ENCODE measurements at regions not wholly inside any gene's neighbourhood (a gene's known extent, or its start where the extent isn't known, plus 50 kb on each side); places are given as distances from the start of the nearest gene placed in this dataset.

DNA sequence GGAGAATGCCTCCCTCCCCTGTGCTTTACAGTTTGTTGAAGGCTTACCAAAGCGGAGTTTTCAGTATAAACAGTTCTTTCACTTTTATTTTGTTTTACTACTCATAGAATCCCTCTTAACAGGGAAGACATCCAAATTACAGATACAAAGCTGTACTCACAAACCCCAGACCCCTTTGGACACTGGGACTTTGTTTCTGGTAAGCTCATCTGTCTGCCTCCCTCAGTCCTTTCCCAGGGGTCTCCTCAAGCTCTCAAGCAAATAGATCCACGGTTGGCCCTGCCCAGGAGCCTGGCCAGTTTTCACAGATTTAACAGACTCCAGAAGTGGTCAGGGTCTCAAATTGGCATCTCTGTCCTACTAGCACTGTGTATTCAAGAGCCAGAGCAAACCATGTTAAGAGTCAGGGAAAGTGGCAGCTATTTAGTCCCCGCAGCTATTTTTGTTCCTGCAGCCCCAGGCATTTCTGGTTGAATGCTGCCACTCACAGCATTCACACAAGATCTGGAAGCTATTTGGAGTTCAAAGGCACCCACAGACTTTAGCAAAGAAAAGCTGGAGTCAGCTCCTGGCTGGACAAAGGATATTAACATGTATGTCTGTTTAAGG, 54.2 kb downstream of the TMEM100 start:
- DNase-seq = peak in 3 of 51 donors; percentile 1 to 5 (median 1)

GRCh38 chr17:55666806-55667205, 55.9 kb downstream of the TMEM100 start:
- no peak for DNase-seq

- peak in 1 of 51 donors; percentile 0 for DNase-seq
Observed at GRCh38 chr17:55664287-55664686, 58.4 kb downstream of the TMEM100 start.

GRCh38 chr17:55663400-55663799, 59.3 kb downstream of the TMEM100 start:
- no peak for DNase-seq

DNA sequence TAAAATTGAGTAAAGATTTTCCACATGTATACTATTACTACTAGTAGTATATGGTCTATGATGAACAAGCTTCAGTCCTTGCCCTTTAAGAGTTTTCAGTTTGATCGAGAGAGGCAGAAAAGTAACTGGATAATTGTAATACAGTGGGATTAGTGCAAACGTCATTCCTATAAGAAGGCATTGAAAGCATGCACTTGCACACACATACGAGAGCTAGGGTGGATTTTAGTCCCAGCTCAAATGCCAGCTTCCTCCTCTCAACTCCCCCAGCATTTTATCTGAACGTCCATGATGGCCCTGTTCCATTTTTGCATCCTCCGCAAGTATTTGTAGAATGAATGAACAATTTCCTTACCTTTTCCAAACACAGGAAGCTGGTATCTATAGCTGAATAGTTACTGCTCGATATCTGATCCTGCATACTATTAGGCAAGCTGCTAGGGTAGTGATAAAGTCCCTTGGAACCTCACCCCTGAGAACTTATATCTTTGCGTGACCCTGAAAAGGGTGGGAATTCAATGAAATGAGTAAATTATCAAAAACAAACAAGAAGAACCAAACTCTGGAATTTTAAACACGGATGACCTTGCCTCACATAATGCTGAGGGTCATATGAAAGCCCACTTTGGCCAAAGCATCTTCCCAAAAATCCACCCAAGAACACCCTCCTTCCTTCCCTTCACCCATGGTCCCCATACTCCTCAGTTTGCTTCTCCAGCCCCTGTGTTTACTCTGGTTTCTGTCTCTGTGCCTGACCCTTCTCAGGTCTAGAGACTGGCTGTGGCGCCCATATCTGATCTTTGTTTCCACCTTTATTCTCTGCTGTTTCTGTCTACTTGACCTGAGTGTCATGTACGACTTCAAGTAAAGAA, 60.5 kb downstream of the TMEM100 start:
- DNase-seq = no peak

- no peak for DNase-seq
Observed at GRCh38 chr17:55661256-55661758, 61.4 kb downstream of the TMEM100 start.

- no peak for DNase-seq
Observed at GRCh38 chr17:55660178-55660886, 62.3 kb downstream of the TMEM100 start.

DNA sequence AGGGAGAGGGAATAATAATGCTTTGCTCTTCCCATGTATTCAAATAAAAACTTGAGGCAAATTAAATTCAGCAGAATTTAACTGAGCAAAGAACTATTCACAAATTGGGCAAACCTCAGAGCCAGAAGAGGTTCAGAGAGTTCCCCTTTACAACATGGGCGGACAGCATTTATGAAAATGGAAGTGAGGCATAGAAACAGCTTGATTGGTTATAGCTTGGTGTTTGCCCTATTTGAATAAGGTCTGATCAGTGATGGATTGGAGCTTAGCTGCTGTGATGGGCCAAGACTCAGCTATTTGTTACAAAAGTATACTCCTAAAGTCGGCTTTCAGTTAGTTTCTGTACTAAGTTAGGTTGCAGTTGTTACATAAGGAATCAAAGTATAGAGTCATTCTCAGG, 63.0 kb downstream of the TMEM100 start:
- no peak for DNase-seq

GRCh38 chr17:55655777-55656176, 66.9 kb downstream of the TMEM100 start:
- DNase-seq = no peak

GRCh38 chr17:55654821-55655220, 67.8 kb downstream of the TMEM100 start:
- DNase-seq = no peak

GRCh38 chr17:55654022-55654421, 68.6 kb downstream of the TMEM100 start:
- no peak for DNase-seq

DNA sequence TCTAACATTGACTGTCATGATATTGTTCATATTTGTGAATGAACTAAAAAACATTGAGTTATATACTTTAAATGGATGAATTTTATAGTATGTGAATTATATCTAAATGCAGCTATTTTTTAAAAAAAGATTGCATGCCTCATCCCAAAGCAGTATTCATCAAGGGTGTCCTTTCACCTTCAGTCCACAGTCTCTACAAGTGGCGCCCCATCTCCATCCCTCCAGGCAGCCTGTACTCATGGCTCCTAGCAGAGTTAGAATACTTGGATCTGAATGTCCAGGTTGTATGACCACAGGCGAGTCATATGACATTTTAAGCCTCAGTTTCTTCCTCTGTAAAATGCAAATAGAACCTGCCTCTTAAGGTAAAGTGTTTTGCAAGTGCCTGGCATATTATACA, 69.8 kb downstream of the TMEM100 start:
- DNase-seq = no peak

GRCh38 chr17:55652114-55652823, 70.4 kb downstream of the TMEM100 start:
- no peak for DNase-seq

DNA sequence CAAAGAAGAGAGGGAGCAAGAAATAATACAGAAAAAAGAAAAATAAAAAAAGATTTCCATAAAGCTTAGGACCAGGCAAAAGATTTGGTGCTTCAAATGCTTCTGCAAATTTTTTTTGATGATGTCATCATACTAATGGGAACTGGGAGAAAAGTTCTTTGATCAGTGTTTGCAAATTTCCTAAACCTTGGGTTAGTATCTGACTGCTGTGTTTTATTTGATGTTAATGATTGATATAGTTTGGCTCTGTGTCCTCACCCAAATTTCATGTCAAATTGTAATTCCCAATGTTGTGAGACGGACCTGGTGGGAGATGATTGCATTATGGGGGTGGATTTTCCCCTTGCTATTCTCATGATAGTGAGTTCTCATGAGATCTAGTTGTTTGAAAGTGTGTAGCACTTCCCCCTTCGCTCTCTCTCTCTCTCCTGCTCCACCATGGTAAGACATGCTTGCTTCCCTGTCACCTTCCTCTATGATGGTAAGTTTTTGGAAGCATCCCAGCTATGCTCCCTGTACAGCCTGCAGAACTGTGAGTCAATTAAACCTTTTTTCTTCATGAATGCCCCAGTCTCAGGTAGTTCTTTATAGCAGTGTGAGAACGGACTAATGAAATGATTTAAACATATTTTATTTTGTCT, 72.6 kb downstream of the TMEM100 start:
- no peak for DNase-seq

DNA sequence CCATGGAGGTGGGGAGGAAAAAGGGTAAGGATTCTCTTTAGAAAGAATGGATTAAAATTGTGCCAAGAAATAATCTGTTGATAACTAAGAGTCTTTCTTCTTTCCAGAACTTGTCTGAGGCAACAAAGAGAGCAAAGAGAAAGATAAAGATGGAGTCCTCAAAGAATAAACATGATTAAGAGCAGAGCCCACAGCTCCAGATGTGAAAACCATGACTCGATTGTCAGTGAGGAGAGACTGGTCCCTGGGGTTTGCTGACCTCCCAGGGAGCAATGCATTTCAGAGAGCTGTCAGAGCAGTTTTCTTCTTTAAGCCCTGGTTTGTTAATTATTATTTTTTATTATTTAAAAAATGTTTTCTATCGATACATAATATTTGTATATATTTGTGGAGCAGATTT, 74.6 kb downstream of the TMEM100 start:
- DNase-seq = no peak

DNA sequence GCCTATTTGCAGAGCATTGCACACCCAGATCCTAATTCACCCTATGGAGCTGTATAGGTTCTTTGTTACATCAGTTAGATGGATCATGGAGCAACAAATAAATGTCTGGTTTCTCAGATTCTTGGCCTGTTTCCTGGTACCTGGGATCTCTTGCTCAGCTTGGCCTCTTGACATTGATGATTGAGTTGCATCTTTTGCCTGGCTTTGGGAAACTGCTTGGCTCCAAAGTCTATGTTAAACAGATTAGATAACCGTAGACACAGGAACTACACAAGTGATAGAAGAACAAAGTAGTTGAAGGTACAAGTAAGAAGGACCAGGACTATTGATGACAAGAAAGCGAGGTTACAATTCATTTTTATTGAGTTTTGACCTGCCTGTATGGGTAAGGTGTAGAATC, 77.3 kb downstream of the TMEM100 start:
- no peak for DNase-seq

- no peak for DNase-seq
Observed at GRCh38 chr17:55644346-55644745, 78.3 kb downstream of the TMEM100 start.

DNA sequence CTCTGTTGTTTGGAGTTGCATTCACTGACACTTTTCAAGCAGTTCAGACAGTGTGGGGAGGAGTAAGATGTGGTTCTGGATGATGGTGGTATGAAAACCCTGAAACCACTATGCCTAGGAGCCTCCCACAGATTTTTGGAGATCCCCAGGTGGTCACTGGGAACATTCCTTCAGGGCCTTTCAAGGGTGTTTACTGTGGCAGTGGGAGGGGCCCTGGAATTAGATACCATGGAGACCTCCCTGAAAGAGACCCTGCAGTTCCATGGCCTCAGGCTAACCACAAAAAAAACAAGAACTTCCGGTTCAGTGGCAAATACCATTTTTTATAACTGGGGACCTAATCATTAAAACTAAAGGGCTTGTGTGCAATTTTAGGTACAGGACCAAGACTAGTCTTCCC, 79.9 kb downstream of the TMEM100 start:
- DNase-seq = no peak

DNA sequence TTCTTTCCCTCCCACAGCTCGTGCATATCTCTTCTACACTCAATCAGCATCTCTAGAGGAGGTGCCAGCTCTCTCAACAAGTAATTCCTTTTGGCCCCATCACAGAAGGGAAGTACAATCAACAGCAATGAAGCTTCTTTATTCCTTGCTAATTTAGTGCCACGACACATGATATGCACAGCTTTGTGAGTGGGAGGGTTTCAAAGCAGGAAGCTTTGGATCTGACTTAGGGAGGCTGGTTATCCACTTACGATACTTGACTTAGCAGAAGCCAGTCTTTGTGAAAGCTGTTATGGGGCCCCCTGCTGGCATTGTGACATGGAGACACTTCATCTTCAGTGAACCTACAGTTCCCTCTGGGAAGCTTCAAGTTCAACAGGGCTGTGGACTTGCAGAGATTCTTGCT, 81.0 kb downstream of the TMEM100 start:
- DNase-seq = peak in 22 of 51 donors; percentile 0 to 40 (median 10)

DNA sequence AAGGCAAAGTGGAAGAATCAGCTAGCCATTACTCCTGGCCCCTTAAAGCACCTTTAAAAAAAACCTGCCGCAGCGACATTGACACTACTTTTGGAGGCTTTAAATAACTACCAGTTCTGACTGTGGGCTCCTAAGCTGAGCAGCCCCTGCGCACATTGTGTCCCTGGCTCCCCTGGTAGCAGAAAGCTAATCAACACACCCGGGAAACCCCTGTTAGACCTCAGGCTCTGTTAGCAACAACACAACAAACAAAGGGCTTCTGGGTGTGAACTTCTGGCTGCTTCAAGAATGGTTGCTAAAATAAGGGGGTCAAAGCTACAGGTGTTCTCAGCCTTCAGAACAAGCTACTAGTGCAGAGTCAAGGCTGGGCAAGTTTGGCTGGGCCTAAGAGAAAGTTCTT, 83.6 kb downstream of the TMEM100 start:
- DNase-seq = no peak

Measured in hypothalamus (tissue), 51 donors.